ENCODE measurements at regions not wholly inside any gene's neighbourhood (a gene's known extent, or its start where the extent isn't known, plus 50 kb on each side); places are given as distances from the start of the nearest gene placed in this dataset.

DNA sequence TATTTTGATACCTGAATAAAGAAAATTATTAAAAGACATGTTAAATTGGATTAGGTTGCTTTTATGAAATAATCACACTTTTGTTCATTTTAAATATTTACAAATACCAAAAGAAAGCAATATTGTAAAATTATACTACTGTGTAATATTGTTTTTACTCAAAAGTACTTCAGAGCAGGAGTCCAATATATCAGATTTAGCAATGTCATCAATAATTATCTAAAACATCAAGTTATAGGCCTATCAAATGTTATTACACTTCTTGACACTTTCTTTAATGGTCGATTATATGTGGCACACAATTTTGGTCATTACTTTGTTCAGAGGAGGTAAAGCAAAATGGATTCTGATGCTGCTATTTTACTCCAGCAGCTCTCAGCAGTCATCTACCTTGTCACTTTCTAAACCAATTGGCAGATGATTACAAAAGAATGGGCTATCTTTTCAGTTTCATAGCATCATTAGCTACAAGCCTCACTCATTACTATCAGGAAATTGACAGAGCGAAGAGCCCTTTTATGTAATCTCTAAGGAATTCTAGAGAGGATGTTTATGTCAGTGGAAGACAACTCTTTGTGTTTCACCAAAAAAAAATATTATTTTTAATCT lies 318.6 kb downstream of the PLOD2 start:
- no peak for DNase-seq (ENCODE audit: insufficient read length, low spot score, missing footprints)
- Histone ChIP-seq H3K9me3 (ENCODE audit: low read depth, low read length) (no peaks in the 10 kb centered on the region), H2AFZ (ENCODE audit: low read length) (no peak overlapping the region), H3K27me3 (ENCODE audit: insufficient read depth, low read length) (no peaks in the 10 kb centered on the region), H3K4me3 (ENCODE audit: insufficient read depth, low read length) (no peak overlapping the region), H3K4me2 (ENCODE audit: insufficient read depth, low read length) (no peak overlapping the region), H3K4me1 (ENCODE audit: insufficient read depth, low read length) (no peaks in the 10 kb centered on the region), H4K20me1 (ENCODE audit: insufficient read depth, low read length) (no peaks in the 10 kb centered on the region), H3K36me3 (ENCODE audit: insufficient read depth, low read length) (no peaks in the 10 kb centered on the region), H3K27ac (ENCODE audit: low read depth, low read length) (no peak overlapping the region), H3K79me2 (ENCODE audit: insufficient read depth, low read length) (no peaks in the 10 kb centered on the region)
- TF ChIP-seq, protein P1, sequence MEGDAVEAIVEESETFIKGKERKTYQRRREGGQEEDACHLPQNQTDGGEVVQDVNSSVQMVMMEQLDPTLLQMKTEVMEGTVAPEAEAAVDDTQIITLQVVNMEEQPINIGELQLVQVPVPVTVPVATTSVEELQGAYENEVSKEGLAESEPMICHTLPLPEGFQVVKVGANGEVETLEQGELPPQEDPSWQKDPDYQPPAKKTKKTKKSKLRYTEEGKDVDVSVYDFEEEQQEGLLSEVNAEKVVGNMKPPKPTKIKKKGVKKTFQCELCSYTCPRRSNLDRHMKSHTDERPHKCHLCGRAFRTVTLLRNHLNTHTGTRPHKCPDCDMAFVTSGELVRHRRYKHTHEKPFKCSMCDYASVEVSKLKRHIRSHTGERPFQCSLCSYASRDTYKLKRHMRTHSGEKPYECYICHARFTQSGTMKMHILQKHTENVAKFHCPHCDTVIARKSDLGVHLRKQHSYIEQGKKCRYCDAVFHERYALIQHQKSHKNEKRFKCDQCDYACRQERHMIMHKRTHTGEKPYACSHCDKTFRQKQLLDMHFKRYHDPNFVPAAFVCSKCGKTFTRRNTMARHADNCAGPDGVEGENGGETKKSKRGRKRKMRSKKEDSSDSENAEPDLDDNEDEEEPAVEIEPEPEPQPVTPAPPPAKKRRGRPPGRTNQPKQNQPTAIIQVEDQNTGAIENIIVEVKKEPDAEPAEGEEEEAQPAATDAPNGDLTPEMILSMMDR (IDR thresholded peaks at IDR 0.05; ENCODE audit: extremely low read depth, low read depth, low read length), result no peak

DNA sequence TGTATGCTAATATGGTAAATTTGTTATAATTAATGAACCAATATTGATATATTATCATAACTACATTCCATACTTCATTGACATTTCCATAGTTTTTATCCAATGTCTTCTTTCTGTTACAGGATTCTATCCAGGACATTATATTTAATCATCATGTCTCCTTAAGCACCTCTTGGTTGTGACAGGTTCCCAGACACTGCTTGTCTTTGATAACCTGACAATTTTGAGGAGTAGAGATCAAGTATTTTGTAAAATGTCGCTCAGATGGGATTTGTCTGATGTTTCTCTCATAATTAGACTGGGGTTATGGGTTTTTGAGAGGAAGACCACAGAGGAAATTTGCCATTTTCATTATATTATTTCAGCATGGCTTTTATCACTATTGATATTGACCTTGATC lies 317.4 kb downstream of the PLOD2 start:
- no peak for DNase-seq (ENCODE audit: insufficient read length, low spot score, missing footprints)
- H3K36me3 ChIP-seq (ENCODE audit: insufficient read depth, low read length), result no peaks in the 10 kb centered on the region
- H3K4me1 ChIP-seq (ENCODE audit: insufficient read depth, low read length), result no peaks in the 10 kb centered on the region
- TF ChIP-seq, protein P1 (IDR thresholded peaks at IDR 0.05; ENCODE audit: extremely low read depth, low read depth, low read length), result no peak
- H3K79me2 ChIP-seq (ENCODE audit: insufficient read depth, low read length), result no peaks in the 10 kb centered on the region
- H2AFZ ChIP-seq (ENCODE audit: low read length), result no peak overlapping the region
- H3K4me3 ChIP-seq (ENCODE audit: insufficient read depth, low read length), result no peak overlapping the region
- H3K4me2 ChIP-seq (ENCODE audit: insufficient read depth, low read length), result no peak overlapping the region
- H3K27ac ChIP-seq (ENCODE audit: low read depth, low read length), result no peak overlapping the region
- H3K27me3 ChIP-seq (ENCODE audit: insufficient read depth, low read length), result no peaks in the 10 kb centered on the region
- H3K9me3 ChIP-seq (ENCODE audit: low read depth, low read length), result no peaks in the 10 kb centered on the region
- H4K20me1 ChIP-seq (ENCODE audit: insufficient read depth, low read length), result no peaks in the 10 kb centered on the region

DNA sequence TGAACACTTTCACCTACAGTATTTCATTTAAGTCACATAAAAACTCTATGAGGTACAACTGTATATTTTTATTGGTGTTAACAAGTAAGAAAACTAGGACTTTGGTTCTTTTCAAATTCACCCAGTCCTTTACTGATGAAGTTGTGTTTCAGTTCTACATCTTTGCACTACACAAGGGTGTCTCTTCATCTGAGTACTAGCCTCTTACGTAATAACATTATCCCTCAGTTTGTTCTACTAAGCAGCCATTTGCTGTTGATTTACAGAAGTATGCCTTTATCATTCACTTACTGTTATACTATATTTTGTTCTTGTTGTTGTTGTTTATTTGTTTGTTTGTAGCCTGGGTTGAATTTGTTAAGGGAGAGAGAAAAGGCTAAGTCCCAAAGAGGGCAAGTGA lies 311.9 kb downstream of the PLOD2 start:
- DNase-seq (ENCODE audit: insufficient read length, low spot score, missing footprints), result no peak

DNA sequence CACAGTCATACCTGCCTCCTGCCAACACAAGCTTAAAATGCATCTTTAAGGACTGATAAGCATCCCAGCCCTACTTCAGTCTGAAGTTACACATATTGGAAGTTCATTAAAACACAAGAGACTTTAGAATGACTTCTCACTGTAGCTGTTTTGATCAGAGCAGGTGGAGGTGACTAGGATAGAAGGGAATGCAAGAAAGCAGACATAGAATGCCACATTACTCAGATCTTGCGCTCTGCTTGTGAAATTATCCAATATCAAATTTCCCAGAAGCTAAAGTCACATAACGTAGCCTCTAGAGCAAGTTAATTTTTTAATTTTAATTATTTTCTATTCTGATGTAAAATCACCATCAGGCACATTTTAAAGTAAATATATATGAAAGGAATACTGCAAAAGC lies 306.5 kb downstream of the PLOD2 start:
- no peaks in the 10 kb centered on the region for H3K9me3 ChIP-seq (ENCODE audit: low read depth, low read length)
- DNase-seq (ENCODE audit: insufficient read length, low spot score, missing footprints), result no peak
- no peak overlapping the region for H3K27ac ChIP-seq (ENCODE audit: low read depth, low read length)
- no peak overlapping the region for H2AFZ ChIP-seq (ENCODE audit: low read length)
- H3K4me1 ChIP-seq (ENCODE audit: insufficient read depth, low read length), result no peaks in the 10 kb centered on the region
- no peak overlapping the region for H3K4me3 ChIP-seq (ENCODE audit: insufficient read depth, low read length)
- no peaks in the 10 kb centered on the region for H3K36me3 ChIP-seq (ENCODE audit: insufficient read depth, low read length)
- no peaks in the 10 kb centered on the region for H3K79me2 ChIP-seq (ENCODE audit: insufficient read depth, low read length)
- TF ChIP-seq, protein P1 (IDR thresholded peaks at IDR 0.05; ENCODE audit: extremely low read depth, low read depth, low read length), result no peak
- H3K27me3 ChIP-seq (ENCODE audit: insufficient read depth, low read length), result no peaks in the 10 kb centered on the region
- H3K4me2 ChIP-seq (ENCODE audit: insufficient read depth, low read length), result no peak overlapping the region
- H4K20me1 ChIP-seq (ENCODE audit: insufficient read depth, low read length), result no peaks in the 10 kb centered on the region

More for the DNA sequence above, 311.9 kb downstream of the PLOD2 start:
- Histone ChIP-seq H3K36me3 (ENCODE audit: insufficient read depth, low read length) (no peaks in the 10 kb centered on the region), H3K79me2 (ENCODE audit: insufficient read depth, low read length) (no peaks in the 10 kb centered on the region), H3K4me1 (ENCODE audit: insufficient read depth, low read length) (no peaks in the 10 kb centered on the region), H3K27me3 (ENCODE audit: insufficient read depth, low read length) (no peaks in the 10 kb centered on the region), H3K9me3 (ENCODE audit: low read depth, low read length) (no peaks in the 10 kb centered on the region), H2AFZ (ENCODE audit: low read length) (no peak overlapping the region), H3K4me3 (ENCODE audit: insufficient read depth, low read length) (no peak overlapping the region), H4K20me1 (ENCODE audit: insufficient read depth, low read length) (no peaks in the 10 kb centered on the region), H3K27ac (ENCODE audit: low read depth, low read length) (no peak overlapping the region), H3K4me2 (ENCODE audit: insufficient read depth, low read length) (no peak overlapping the region)
- TF ChIP-seq, protein P1 (IDR thresholded peaks at IDR 0.05; ENCODE audit: extremely low read depth, low read depth, low read length), result no peak

All from osteoblast (primary cell).